GM21723 (cell line): ENCODE measurements at regions not wholly inside any gene's neighbourhood (a gene's known extent, or its start where the extent isn't known, plus 50 kb on each side); places are given as distances from the start of the nearest gene placed in this dataset.
A peak's percentile ranks its signal among the peaks of the same experiment; 100 is the strongest.
"Not testable (repeated sequence)": the region's sequence is repeated elsewhere in the genome, so short reads cannot be mapped to it uniquely, and the experiment has no call there.

Experiments used
- ATAC-seq: cut with Tn5 transposase; IDR thresholded peaks from one replicate; pipeline ENCODE4 v1.9.1; 2021; ENCODE audit warnings: mild to moderate bottlenecking, moderate library complexity; ENCODE audit not compliant: unreplicated experiment

GRCh38 chr5:112472614-112473013, 53.5 kb upstream of the EPB41L4A start:
- ATAC-seq: no peak

GRCh38 chr5:112473989-112474388, 54.9 kb upstream of the EPB41L4A start:
- ATAC-seq: no peak

- ATAC-seq: no peak
These were observed 56.8 kb upstream of the EPB41L4A start for GRCh38 chr5:112475747-112476365.

GRCh38 chr5:112479418-112479817, 60.3 kb upstream of the EPB41L4A start:
- ATAC-seq: no peak

- ATAC-seq: no peak
These were observed 61.4 kb upstream of the EPB41L4A start for GRCh38 chr5:112480501-112480900.

GRCh38 chr5:112483704-112484103, 64.6 kb upstream of the EPB41L4A start:
- ATAC-seq: no peak

GRCh38 chr5:112485934-112486355, 66.9 kb upstream of the EPB41L4A start:
- ATAC-seq: no peak

- no peak for ATAC-seq
These were observed 72.2 kb upstream of the EPB41L4A start for GRCh38 chr5:112491257-112491656.

GRCh38 chr5:112492291-112492690, 73.2 kb upstream of the EPB41L4A start:
- ATAC-seq: peak; percentile 99

- not testable (repeated sequence) for ATAC-seq
These were observed 84.8 kb upstream of the EPB41L4A start for GRCh38 chr5:112503749-112504501.

- not testable (repeated sequence) for ATAC-seq
These were observed 90.0 kb upstream of the EPB41L4A start for GRCh38 chr5:112509097-112509496.

GRCh38 chr5:112511920-112512319, 92.8 kb upstream of the EPB41L4A start:
- ATAC-seq: no peak

- ATAC-seq: no peak
These were observed 93.8 kb upstream of the EPB41L4A start for GRCh38 chr5:112512901-112513300.

GRCh38 chr5:112514111-112514510, 95.0 kb upstream of the EPB41L4A start:
- no peak for ATAC-seq

GRCh38 chr5:112520474-112520873, 101.4 kb upstream of the EPB41L4A start:
- ATAC-seq: peak; percentile 37

GRCh38 chr5:112522891-112523673, 104.0 kb upstream of the EPB41L4A start:
- ATAC-seq: peak; percentile 68

GRCh38 chr5:112523674-112524263, 104.7 kb upstream of the EPB41L4A start:
- peak; percentile 67 for ATAC-seq

- no peak for ATAC-seq
These were observed 106.1 kb upstream of the EPB41L4A start for GRCh38 chr5:112525217-112525616.

GRCh38 chr5:112528928-112529327, 109.9 kb upstream of the EPB41L4A start:
- ATAC-seq: no peak

GRCh38 chr5:112529525-112529924, 110.4 kb upstream of the EPB41L4A start:
- ATAC-seq: peak; percentile 54

GRCh38 chr5:112532654-112533360, 113.7 kb upstream of the EPB41L4A start:
- ATAC-seq: peak; percentile 36
